HUES48 (cell line): ENCODE measurements at regions not wholly inside any gene's neighbourhood (a gene's known extent, or its start where the extent isn't known, plus 50 kb on each side); places are given as distances from the start of the nearest gene placed in this dataset.

Experiments used
- H3K27ac ChIP-seq: one replicate; pipeline ENCODE4 v1.7.0; 2013; ENCODE audit warnings: low read depth, low read length, inconsistent platforms
- H3K27me3 ChIP-seq: 2 replicates; pipeline ENCODE4 v1.6.1; 2013; ENCODE audit warnings: mild to moderate bottlenecking, low read length; ENCODE audit not compliant: control insufficient read depth, insufficient read depth
- H3K36me3 ChIP-seq: 2 replicates; pipeline ENCODE4 v1.6.1; 2013; ENCODE audit warnings: low read length; ENCODE audit not compliant: control insufficient read depth, insufficient read depth
- H3K4me1 ChIP-seq: 2 replicates; pipeline ENCODE4 v1.6.1; 2013; ENCODE audit warnings: mild to moderate bottlenecking, low read length; ENCODE audit not compliant: control insufficient read depth, insufficient read depth
- H3K4me3 ChIP-seq: 2 replicates; pipeline ENCODE4 v1.5.1; 2013; ENCODE audit warnings: mild to moderate bottlenecking, low read depth, low read length
- H3K9ac ChIP-seq: 2 replicates; pipeline ENCODE4 v1.6.1; 2013; ENCODE audit warnings: mild to moderate bottlenecking, low read depth, low read length, moderate library complexity
- H3K9me3 ChIP-seq: 2 replicates; pipeline ENCODE4 v1.6.1; 2013; ENCODE audit warnings: low read length; ENCODE audit not compliant: control insufficient read depth, insufficient read depth

- Histone ChIP-seq H3K9ac (no peak overlapping the region), H3K27me3 (no peaks in the 10 kb centered on the region), H3K36me3 (no peaks in the 10 kb centered on the region), H3K4me1 (no peaks in the 10 kb centered on the region), H3K27ac (no peak overlapping the region), H3K9me3 (no peaks in the 10 kb centered on the region), H3K4me3 (no peak overlapping the region)
Measured at GRCh38 chr13:30140973-30141372, 166.4 kb downstream of the KATNAL1 start.

- no peak overlapping the region for H3K27ac ChIP-seq
Measured at GRCh38 chr13:30138511-30138910, 168.8 kb downstream of the KATNAL1 start.

GRCh38 chr13:30135868-30136267, 171.5 kb downstream of the KATNAL1 start:
- Histone ChIP-seq H3K27me3 (0 out of 2 replicates have a peak, but pooled peaks cover 5% of the 10 kb centered on the region), H3K36me3 (no peaks in the 10 kb centered on the region), H3K4me1 (no peaks in the 10 kb centered on the region), H3K27ac (no peak overlapping the region), H3K9ac (no peak overlapping the region), H3K4me3 (no peak overlapping the region), H3K9me3 (no peaks in the 10 kb centered on the region)

More at GRCh38 chr13:30138511-30138910, 168.8 kb downstream of the KATNAL1 start:
- no peaks in the 10 kb centered on the region for H3K9me3 ChIP-seq
- no peak overlapping the region for H3K4me3 ChIP-seq
- H3K36me3 ChIP-seq, result no peaks in the 10 kb centered on the region
- no peaks in the 10 kb centered on the region for H3K4me1 ChIP-seq
- no peak overlapping the region for H3K9ac ChIP-seq
- no peaks in the 10 kb centered on the region for H3K27me3 ChIP-seq

- Histone ChIP-seq H3K36me3 (no peaks in the 10 kb centered on the region), H3K4me1 (no peaks in the 10 kb centered on the region), H3K27me3 (0 out of 2 replicates have a peak, but pooled peaks cover 5% of the 10 kb centered on the region), H3K27ac (no peak overlapping the region), H3K4me3 (no peak overlapping the region), H3K9ac (no peak overlapping the region), H3K9me3 (no peaks in the 10 kb centered on the region)
Measured at GRCh38 chr13:30135351-30135750, 172.0 kb downstream of the KATNAL1 start.

- Histone ChIP-seq H3K4me1 (no peaks in the 10 kb centered on the region), H3K9me3 (no peaks in the 10 kb centered on the region), H3K27ac (no peak overlapping the region), H3K4me3 (no peak overlapping the region), H3K27me3 (0 out of 2 replicates have a peak, but pooled peaks cover 5% of the 10 kb centered on the region), H3K36me3 (no peaks in the 10 kb centered on the region), H3K9ac (no peak overlapping the region)
Measured at GRCh38 chr13:30134578-30134977, 172.8 kb downstream of the KATNAL1 start.

- Histone ChIP-seq H3K36me3 (no peaks in the 10 kb centered on the region), H3K27me3 (0 out of 2 replicates have a peak, but pooled peaks cover 5% of the 10 kb centered on the region), H3K4me3 (no peak overlapping the region), H3K27ac (no peak overlapping the region), H3K9me3 (no peaks in the 10 kb centered on the region), H3K9ac (no peak overlapping the region), H3K4me1 (no peaks in the 10 kb centered on the region)
Measured at GRCh38 chr13:30133996-30134395, 173.4 kb downstream of the KATNAL1 start.

- H3K4me1 ChIP-seq, result no peaks in the 10 kb centered on the region
- no peaks in the 10 kb centered on the region for H3K9me3 ChIP-seq
- H3K4me3 ChIP-seq, result no peak overlapping the region
- no peak overlapping the region for H3K9ac ChIP-seq
- no peak overlapping the region for H3K27ac ChIP-seq
- no peaks in the 10 kb centered on the region for H3K36me3 ChIP-seq
- H3K27me3 ChIP-seq, result 0 out of 2 replicates have a peak, but pooled peaks cover 5% of the 10 kb centered on the region
Measured at GRCh38 chr13:30133554-30133912, 173.8 kb downstream of the KATNAL1 start.

GRCh38 chr13:30132623-30133553, 174.5 kb downstream of the KATNAL1 start:
- Histone ChIP-seq H3K27ac (no peak overlapping the region), H3K4me3 (no peak overlapping the region), H3K9me3 (no peaks in the 10 kb centered on the region), H3K4me1 (no peaks in the 10 kb centered on the region), H3K36me3 (no peaks in the 10 kb centered on the region), H3K27me3 (0 out of 2 replicates have a peak, but pooled peaks cover 5% of the 10 kb centered on the region), H3K9ac (no peak overlapping the region)

GRCh38 chr13:30129411-30129810, 177.9 kb downstream of the KATNAL1 start:
- Histone ChIP-seq H3K9me3 (no peaks in the 10 kb centered on the region), H3K27ac (no peak overlapping the region), H3K36me3 (no peaks in the 10 kb centered on the region), H3K4me1 (no peaks in the 10 kb centered on the region), H3K9ac (no peak overlapping the region), H3K27me3 (0 out of 2 replicates have a peak, but pooled peaks cover 5% of the 10 kb centered on the region), H3K4me3 (no peak overlapping the region)

GRCh38 chr13:30128591-30128990, 178.8 kb downstream of the KATNAL1 start:
- Histone ChIP-seq H3K36me3 (no peaks in the 10 kb centered on the region), H3K4me1 (no peaks in the 10 kb centered on the region), H3K4me3 (no peak overlapping the region), H3K27ac (no peak overlapping the region), H3K27me3 (0 out of 2 replicates have a peak, but pooled peaks cover 5% of the 10 kb centered on the region), H3K9me3 (no peaks in the 10 kb centered on the region), H3K9ac (no peak overlapping the region)

- H3K9ac ChIP-seq, result no peak overlapping the region
- 0 out of 2 replicates have a peak, but pooled peaks cover 1% of the 10 kb centered on the region for H3K27me3 ChIP-seq
- no peaks in the 10 kb centered on the region for H3K36me3 ChIP-seq
- no peaks in the 10 kb centered on the region for H3K4me1 ChIP-seq
- H3K9me3 ChIP-seq, result no peaks in the 10 kb centered on the region
- no peak overlapping the region for H3K27ac ChIP-seq
- no peak overlapping the region for H3K4me3 ChIP-seq
Measured at GRCh38 chr13:30128095-30128494, 179.3 kb downstream of the KATNAL1 start.
